Activated CD8-positive, alpha-beta T cell treated with anti-CD3 and anti-CD28 coated beads for 36 hours (primary cell): ENCODE measurements at regions not wholly inside any gene's neighbourhood (a gene's known extent, or its start where the extent isn't known, plus 50 kb on each side); places are given as distances from the start of the nearest gene placed in this dataset.

Source experiments
- ATAC-seq: fragments of 200-7000 bp; cut with Tn5 transposase; one replicate; pipeline ENCODE4 v1.10.0; 2021; ENCODE audit warnings: mild to moderate bottlenecking, moderate library complexity
- CTCF ChIA-PET: fragments of 350-600 bp; sonication (Branson Sonifier 250); formaldehyde crosslinking; loops from one replicate; lab custom pipeline; 2021; ENCODE audit warnings: antibody characterized with exemption; lab: Charles Lee
- POLR2A ChIA-PET: fragments of 350-600 bp; sonication (Branson Sonifier 250); formaldehyde crosslinking; loops from one replicate; lab custom pipeline; 2021; ENCODE audit warnings: antibody characterized with exemption; lab: Charles Lee
- DNase-seq: peaks from one replicate; pipeline ENCODE4 v3.0.0-alpha.2; 2020
- H3K27ac Mint-ChIP-seq: one replicate; pipeline ENCODE4 v1.8.0; 2021; ENCODE audit warnings: mild to moderate bottlenecking, mixed read lengths
- H3K27me3 Mint-ChIP-seq: one replicate; pipeline ENCODE4 v1.8.0; 2021; ENCODE audit warnings: mixed read lengths
- H3K36me3 Mint-ChIP-seq: one replicate; pipeline ENCODE4 v1.8.0; 2021; ENCODE audit warnings: low read depth, mixed read lengths
- H3K4me1 Mint-ChIP-seq: one replicate; pipeline ENCODE4 v1.8.0; 2021; ENCODE audit warnings: low read depth, mixed read lengths
- H3K4me3 Mint-ChIP-seq: one replicate; pipeline ENCODE4 v1.8.0; 2021; ENCODE audit warnings: mild to moderate bottlenecking, moderate library complexity, mixed read lengths
- H3K9me3 Mint-ChIP-seq: one replicate; pipeline ENCODE4 v1.8.0; 2021; ENCODE audit warnings: mixed read lengths
- intact Hi-C: fragments of 100-400 bp; cut with micrococcal nuclease; formaldehyde crosslinking; loops from one replicate; pipeline ENCODE4 v1.10.0; 2022
- TF ChIP-seq, protein P1 (sequence below): fragments of 200-600 bp; IDR thresholded peaks from one replicate; pipeline ENCODE4 v1.8.0; 2022; ENCODE audit warnings: antibody characterized with exemption, mild to moderate bottlenecking

DNA sequence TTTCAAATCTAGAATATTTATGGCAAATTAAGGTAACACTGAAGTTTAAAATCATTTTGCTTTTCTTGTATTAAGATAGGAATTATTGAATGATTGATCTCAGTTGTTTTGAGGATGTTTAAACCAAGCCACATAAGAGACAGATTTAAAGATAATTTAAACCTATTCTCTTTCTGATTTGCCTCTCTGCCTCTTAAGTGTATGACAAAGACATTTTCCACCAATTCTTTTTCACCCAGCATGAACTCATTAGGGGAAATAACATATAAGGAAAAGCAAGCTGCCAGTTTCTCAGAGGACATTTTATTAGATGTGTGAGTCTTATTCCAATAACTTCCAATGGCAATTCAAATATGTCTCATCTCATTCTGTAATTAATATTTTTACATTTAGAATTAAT, 568.3 kb upstream of the MEF2C start:
- no peaks in the 10 kb centered on the region for H3K4me1 Mint-ChIP-seq
- ChIA-PET CTCF (no interaction called here), POLR2A (no interaction called here)
- H3K27ac Mint-ChIP-seq: no peak overlapping the region
- H3K36me3 Mint-ChIP-seq: no peaks in the 10 kb centered on the region
- ATAC-seq: no peak
- no peak for DNase-seq
- H3K4me3 Mint-ChIP-seq: no peak overlapping the region
- intact Hi-C loops: no loop called here
- H3K9me3 Mint-ChIP-seq: no peaks in the 10 kb centered on the region
- TF ChIP-seq, protein P1, sequence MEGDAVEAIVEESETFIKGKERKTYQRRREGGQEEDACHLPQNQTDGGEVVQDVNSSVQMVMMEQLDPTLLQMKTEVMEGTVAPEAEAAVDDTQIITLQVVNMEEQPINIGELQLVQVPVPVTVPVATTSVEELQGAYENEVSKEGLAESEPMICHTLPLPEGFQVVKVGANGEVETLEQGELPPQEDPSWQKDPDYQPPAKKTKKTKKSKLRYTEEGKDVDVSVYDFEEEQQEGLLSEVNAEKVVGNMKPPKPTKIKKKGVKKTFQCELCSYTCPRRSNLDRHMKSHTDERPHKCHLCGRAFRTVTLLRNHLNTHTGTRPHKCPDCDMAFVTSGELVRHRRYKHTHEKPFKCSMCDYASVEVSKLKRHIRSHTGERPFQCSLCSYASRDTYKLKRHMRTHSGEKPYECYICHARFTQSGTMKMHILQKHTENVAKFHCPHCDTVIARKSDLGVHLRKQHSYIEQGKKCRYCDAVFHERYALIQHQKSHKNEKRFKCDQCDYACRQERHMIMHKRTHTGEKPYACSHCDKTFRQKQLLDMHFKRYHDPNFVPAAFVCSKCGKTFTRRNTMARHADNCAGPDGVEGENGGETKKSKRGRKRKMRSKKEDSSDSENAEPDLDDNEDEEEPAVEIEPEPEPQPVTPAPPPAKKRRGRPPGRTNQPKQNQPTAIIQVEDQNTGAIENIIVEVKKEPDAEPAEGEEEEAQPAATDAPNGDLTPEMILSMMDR: no peak
- no peaks in the 10 kb centered on the region for H3K27me3 Mint-ChIP-seq

DNA sequence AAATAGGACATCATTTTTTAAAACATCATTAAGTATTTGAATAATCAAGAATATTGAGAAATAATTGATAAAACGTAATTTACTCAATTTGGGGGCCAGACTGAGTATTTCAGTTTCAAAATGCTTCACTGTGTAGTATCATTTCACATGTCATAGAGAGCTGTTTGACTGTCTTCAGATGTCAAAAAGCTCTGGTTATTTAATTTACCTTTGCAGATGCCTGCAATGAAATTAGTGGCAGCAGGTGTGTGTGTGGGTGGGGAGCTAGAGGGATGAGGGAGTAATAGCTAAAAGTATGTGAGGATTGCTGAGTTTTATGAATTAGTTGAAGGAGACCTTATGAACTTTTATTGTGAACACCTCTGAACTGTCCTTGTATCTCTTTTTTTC, 567.2 kb upstream of the MEF2C start:
- H3K27me3 Mint-ChIP-seq: no peaks in the 10 kb centered on the region
- TF ChIP-seq, protein P1: no peak
- H3K27ac Mint-ChIP-seq: no peak overlapping the region
- no peaks in the 10 kb centered on the region for H3K9me3 Mint-ChIP-seq
- H3K4me3 Mint-ChIP-seq: no peak overlapping the region
- ChIA-PET POLR2A (no interaction called here), CTCF (no interaction called here)
- intact Hi-C loops: no loop called here
- ATAC-seq (no peak), DNase-seq (no peak)
- no peaks in the 10 kb centered on the region for H3K36me3 Mint-ChIP-seq
- no peaks in the 10 kb centered on the region for H3K4me1 Mint-ChIP-seq

DNA sequence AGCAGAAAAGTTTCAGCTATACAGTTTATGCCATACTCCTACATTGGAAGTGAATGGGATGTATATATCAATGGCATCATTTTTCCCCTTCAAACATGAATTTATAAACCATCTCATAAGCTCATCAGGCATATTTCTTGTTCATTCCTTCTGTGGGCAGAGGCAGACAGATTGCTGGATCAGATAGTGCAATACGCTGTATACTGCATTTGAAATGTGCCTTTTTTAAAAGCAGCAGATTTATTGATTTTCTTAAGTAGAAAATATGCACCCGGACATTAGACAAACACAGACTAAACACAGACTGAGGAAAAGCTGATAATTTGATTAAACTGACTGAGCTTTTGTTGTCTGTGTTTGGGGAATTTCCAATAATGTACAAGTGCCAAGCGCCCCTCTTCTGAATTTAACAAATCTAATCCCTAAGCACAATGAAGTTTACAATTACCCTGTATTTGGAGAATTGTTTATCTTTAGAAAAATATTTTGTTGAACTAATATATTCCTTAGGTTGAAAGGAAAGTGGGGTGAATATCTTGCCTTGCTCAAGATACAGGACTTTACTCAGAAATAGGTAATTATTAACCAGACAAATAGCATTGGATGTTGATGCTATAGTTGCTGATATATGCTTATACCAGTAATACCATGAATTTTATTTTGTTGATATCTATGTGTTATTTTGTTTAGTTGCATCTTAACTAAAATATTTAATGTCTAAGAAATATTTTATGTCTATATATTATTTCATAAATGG, 566.6 kb upstream of the MEF2C start:
- ChIA-PET POLR2A (no interaction called here), CTCF (no interaction called here)
- intact Hi-C loops: no loop called here
- TF ChIP-seq, protein P1: no peak
- no peak for ATAC-seq
- Mint-ChIP-seq H3K4me3 (no peak overlapping the region), H3K27ac (no peak overlapping the region), H3K36me3 (no peaks in the 10 kb centered on the region), H3K27me3 (no peaks in the 10 kb centered on the region), H3K4me1 (no peaks in the 10 kb centered on the region), H3K9me3 (no peaks in the 10 kb centered on the region)
- DNase-seq: no peak

DNA sequence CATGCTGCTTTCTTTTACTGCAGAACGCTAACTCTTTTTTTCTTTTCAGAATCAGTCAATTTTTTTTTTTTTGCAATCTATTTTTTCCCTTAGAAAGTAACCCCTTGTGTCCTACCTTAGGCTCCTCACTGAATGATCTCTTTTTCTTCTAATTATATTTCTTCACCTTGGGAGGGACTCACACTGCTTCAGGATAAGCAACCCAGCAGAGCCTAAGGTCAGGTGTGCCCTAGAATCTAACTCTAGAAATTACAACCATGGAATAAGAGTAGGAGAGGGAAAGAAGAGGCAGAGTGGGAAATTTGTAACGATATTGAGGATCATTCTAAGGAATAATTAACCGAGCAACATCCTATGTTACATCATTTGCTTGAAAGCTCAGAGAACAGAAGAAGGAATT, 564.0 kb upstream of the MEF2C start:
- TF ChIP-seq, protein P1: no peak
- DNase-seq: no peak
- Mint-ChIP-seq H3K27ac (no peak overlapping the region), H3K9me3 (no peaks in the 10 kb centered on the region), H3K27me3 (no peaks in the 10 kb centered on the region), H3K36me3 (no peaks in the 10 kb centered on the region), H3K4me1 (no peaks in the 10 kb centered on the region), H3K4me3 (no peak overlapping the region)
- ATAC-seq: no peak
- CTCF ChIA-PET: no interaction called here
- POLR2A ChIA-PET: no interaction called here
- intact Hi-C loops: no loop called here

DNA sequence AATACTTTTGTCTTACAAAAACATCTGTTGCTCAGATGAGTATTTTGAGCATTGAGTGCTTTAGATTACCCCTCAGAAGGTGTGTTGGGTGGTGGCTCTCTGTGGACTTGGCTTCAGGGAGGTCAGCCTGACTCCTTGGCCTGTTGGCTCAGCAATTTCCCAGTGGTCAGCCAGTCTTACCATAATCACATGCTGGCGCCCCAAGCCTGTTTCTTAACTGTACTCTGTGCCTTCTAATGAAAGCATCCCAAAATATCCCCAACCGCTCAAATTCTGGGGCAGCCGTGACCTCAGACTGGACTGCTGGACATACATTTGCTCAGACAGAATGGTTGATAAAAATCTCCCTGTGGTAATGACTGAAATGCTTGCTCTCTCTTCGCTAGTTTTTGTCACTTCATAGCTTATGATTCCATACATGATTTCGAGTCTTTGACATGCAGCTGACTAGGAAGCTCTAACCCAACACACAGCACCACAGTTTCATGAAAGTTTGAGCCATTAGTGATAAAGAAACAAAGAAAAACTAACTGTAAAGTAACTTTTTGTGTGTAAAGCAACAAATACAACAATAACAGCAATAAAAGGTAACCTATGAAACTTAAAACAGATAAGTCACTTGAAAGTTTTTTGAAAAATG, 562.2 kb upstream of the MEF2C start:
- ChIA-PET CTCF (no interaction called here), POLR2A (no interaction called here)
- no peak overlapping the region for H3K27ac Mint-ChIP-seq
- no peak for DNase-seq
- TF ChIP-seq, protein P1: no peak
- H3K4me1 Mint-ChIP-seq: no peaks in the 10 kb centered on the region
- intact Hi-C loops: no loop called here
- ATAC-seq: no peak
- no peaks in the 10 kb centered on the region for H3K9me3 Mint-ChIP-seq
- H3K27me3 Mint-ChIP-seq: no peaks in the 10 kb centered on the region
- no peak overlapping the region for H3K4me3 Mint-ChIP-seq
- H3K36me3 Mint-ChIP-seq: no peaks in the 10 kb centered on the region
